ENCODE measurements at regions not wholly inside any gene's neighbourhood (a gene's known extent, or its start where the extent isn't known, plus 50 kb on each side); places are given as distances from the start of the nearest gene placed in this dataset.
"Not testable (repeated sequence)": the region's sequence is repeated elsewhere in the genome, so short reads cannot be mapped to it uniquely, and the experiment has no call there.

- Mint-ChIP-seq H3K27ac (ENCODE audit: unreplicated experiment) (no peak overlapping the region), H3K36me3 (ENCODE audit: low read depth) (peaks cover 2% of the 10 kb centered on the region), H3K9me3 (ENCODE audit: low read depth) (peaks cover 3% of the 10 kb centered on the region), H3K4me1 (ENCODE audit: low read depth) (peaks cover 38% of the 10 kb centered on the region), H3K4me3 (ENCODE audit: unreplicated experiment) (no peak overlapping the region), H3K27me3 (ENCODE audit: low read depth) (no peaks in the 10 kb centered on the region)
- no peak for TF ChIP-seq CTCF (IDR thresholded peaks at IDR 0.05)
- no peak for DNase-seq (ENCODE audit: low spot score)
Observed at GRCh38 chr5:96194593-96194992, 232.9 kb upstream of the ELL2 start.

- Mint-ChIP-seq H3K27ac (ENCODE audit: unreplicated experiment) (no peak overlapping the region), H3K9me3 (ENCODE audit: low read depth) (peaks cover 3% of the 10 kb centered on the region), H3K36me3 (ENCODE audit: low read depth) (peaks cover 2% of the 10 kb centered on the region), H3K4me3 (ENCODE audit: unreplicated experiment) (no peak overlapping the region), H3K4me1 (ENCODE audit: low read depth) (peaks cover 38% of the 10 kb centered on the region), H3K27me3 (ENCODE audit: low read depth) (no peaks in the 10 kb centered on the region)
- no peak for TF ChIP-seq CTCF (IDR thresholded peaks at IDR 0.05)
- DNase-seq (ENCODE audit: low spot score) = no peak
Observed at GRCh38 chr5:96193946-96194345, 232.3 kb upstream of the ELL2 start.

- Mint-ChIP-seq H3K4me1 (ENCODE audit: low read depth) (peaks cover 22% of the 10 kb centered on the region), H3K27ac (ENCODE audit: unreplicated experiment) (no peak overlapping the region), H3K4me3 (ENCODE audit: unreplicated experiment) (no peak overlapping the region), H3K36me3 (ENCODE audit: low read depth) (peaks cover 6% of the 10 kb centered on the region), H3K27me3 (ENCODE audit: low read depth) (no peaks in the 10 kb centered on the region), H3K9me3 (ENCODE audit: low read depth) (peaks cover 21% of the 10 kb centered on the region)
- no peak for TF ChIP-seq CTCF (IDR thresholded peaks at IDR 0.05)
- no peak for DNase-seq (ENCODE audit: low spot score)
Observed at GRCh38 chr5:96189987-96190386, 228.3 kb upstream of the ELL2 start.

GRCh38 chr5:96189028-96189826, 227.6 kb upstream of the ELL2 start:
- Mint-ChIP-seq H3K4me1 (ENCODE audit: low read depth) (peaks cover 18% of the 10 kb centered on the region), H3K9me3 (ENCODE audit: low read depth) (peaks cover 28% of the 10 kb centered on the region), H3K27me3 (ENCODE audit: low read depth) (no peaks in the 10 kb centered on the region), H3K36me3 (ENCODE audit: low read depth) (peaks cover 7% of the 10 kb centered on the region), H3K4me3 (ENCODE audit: unreplicated experiment) (no peak overlapping the region), H3K27ac (ENCODE audit: unreplicated experiment) (peak overlapping the region; percentile 5)
- peak; percentile 20 for TF ChIP-seq CTCF (IDR thresholded peaks at IDR 0.05)
- no peak for DNase-seq (ENCODE audit: low spot score)

GRCh38 chr5:96187309-96188027, 225.8 kb upstream of the ELL2 start:
- peaks cover 29% of the 10 kb centered on the region for H3K9me3 Mint-ChIP-seq (ENCODE audit: low read depth)
- H3K4me3 Mint-ChIP-seq (ENCODE audit: unreplicated experiment) = no peak overlapping the region
- peaks cover 7% of the 10 kb centered on the region for H3K36me3 Mint-ChIP-seq (ENCODE audit: low read depth)
- H3K27me3 Mint-ChIP-seq (ENCODE audit: low read depth) = no peaks in the 10 kb centered on the region
- H3K4me1 Mint-ChIP-seq (ENCODE audit: low read depth) = peaks cover 18% of the 10 kb centered on the region
- no peak for DNase-seq (ENCODE audit: low spot score)
- no peak for TF ChIP-seq CTCF (IDR thresholded peaks at IDR 0.05)
- no peak overlapping the region for H3K27ac Mint-ChIP-seq (ENCODE audit: unreplicated experiment)

GRCh38 chr5:96184510-96184909, 222.9 kb upstream of the ELL2 start:
- H3K27me3 Mint-ChIP-seq (ENCODE audit: low read depth); H3K4me3 Mint-ChIP-seq (ENCODE audit: unreplicated experiment); DNase-seq (ENCODE audit: low spot score); H3K36me3 Mint-ChIP-seq (ENCODE audit: low read depth); H3K27ac Mint-ChIP-seq (ENCODE audit: unreplicated experiment): not testable (repeated sequence)
- peaks cover 29% of the 10 kb centered on the region for H3K9me3 Mint-ChIP-seq (ENCODE audit: low read depth)
- H3K4me1 Mint-ChIP-seq (ENCODE audit: low read depth) = peaks cover 15% of the 10 kb centered on the region
